HG02763 (cell line): ENCODE measurements at regions not wholly inside any gene's neighbourhood (a gene's known extent, or its start where the extent isn't known, plus 50 kb on each side); places are given as distances from the start of the nearest gene placed in this dataset.
"Not testable (repeated sequence)": the region's sequence is repeated elsewhere in the genome, so short reads cannot be mapped to it uniquely, and the experiment has no call there.

Source experiments
- ATAC-seq: cut with Tn5 transposase; IDR thresholded peaks from one replicate; pipeline ENCODE4 v1.9.1; 2021; ENCODE audit warnings: mild to moderate bottlenecking, moderate library complexity; ENCODE audit not compliant: unreplicated experiment

- ATAC-seq = no peak
Observed at GRCh38 chr15:26132811-26133210, 269.7 kb upstream of the ATP10A start.

- no peak for ATAC-seq
Observed at GRCh38 chr15:26129852-26130251, 266.7 kb upstream of the ATP10A start.

DNA sequence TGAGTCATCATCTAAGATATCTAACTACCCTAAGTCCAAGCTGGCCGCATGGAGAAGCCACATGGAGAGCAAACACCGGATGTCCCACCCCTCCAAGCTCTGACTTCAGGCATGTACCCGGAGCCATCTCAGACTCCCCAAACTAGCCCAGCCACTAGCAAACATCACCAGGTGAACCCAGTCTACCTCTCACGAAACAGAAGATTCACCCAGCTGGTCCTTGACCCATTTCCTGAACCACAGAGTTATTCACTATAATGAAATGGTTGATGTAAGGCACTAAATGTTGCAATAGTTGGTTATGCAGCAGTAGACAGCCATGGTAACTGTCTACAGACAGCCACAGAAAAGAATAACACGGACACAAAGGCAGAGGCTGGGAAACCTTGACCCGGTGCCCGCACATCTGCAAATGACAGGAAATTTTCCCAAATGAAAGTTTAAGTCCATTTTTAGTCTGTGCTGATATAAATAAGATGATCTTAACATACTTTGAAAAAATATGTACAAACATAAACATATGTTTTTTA is 265.5 kb upstream of the ATP10A start:
- no peak for ATAC-seq

DNA sequence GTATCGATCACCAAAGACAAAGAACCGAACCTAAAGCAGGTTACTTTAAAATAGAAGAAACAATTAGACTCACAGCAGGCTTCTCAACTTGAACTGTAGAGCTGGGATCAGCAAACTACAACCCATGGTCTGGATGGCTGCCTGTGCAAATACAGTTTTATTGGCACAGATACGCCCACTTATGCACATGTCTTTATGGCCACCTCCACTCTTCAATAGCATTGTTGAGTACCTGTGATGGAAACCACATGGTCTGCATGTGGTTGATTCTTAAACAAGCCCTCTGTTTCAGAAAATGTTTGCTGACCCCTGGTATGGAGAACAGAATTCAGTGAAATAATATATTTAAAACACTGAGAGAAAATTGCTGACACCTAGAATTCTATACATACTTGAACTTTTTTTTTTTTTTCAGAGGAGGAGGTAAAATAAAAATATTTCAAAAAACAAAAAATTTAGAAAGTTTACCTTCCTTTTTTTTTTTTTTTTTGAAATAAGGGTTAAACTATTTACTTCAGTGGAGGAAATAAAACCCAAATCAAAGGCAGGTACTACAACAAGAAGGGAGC is 263.8 kb upstream of the ATP10A start:
- no peak for ATAC-seq

GRCh38 chr15:26126070-26126469 is 262.9 kb upstream of the ATP10A start:
- no peak for ATAC-seq

DNA sequence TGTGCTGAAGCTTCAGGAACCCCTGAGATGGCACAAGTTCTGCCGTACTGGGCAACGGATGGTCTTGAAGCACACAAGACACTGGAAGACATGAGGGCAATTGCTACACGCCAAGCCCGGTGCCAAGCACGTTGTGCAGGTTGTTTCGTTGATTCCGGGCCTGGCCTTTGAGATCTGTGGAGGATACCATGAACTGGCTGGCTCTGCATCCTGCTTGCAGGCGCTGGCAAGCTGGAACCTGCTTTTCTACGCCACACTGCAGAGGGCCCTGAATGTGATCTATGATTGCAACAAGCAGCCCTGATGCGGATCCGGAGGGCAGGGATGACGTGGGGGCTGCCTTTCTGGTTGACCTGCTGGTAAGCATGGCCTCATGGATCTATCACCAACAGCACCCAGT is 262.5 kb upstream of the ATP10A start:
- no peak for ATAC-seq

DNA sequence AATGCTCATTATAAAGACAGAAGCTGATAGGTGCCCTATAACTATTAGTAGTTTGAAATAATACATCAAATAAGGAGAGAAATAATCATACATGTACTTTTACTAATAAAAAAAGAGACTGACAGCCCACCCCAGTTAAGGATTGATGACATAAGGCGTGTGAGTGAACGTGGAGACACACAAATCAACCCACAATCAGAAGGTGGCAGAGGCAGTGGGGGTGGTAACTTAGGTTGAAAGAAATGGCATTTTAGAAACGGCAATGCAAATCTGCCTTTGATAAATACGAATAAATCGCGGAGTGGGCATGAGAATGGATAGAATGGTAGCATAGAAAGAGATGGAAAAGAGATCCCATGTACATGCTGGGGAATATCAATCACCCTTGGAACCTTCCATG is 256.2 kb upstream of the ATP10A start:
- ATAC-seq = no peak

- ATAC-seq = no peak
Observed at GRCh38 chr15:26115229-26115943, 252.3 kb upstream of the ATP10A start.

DNA sequence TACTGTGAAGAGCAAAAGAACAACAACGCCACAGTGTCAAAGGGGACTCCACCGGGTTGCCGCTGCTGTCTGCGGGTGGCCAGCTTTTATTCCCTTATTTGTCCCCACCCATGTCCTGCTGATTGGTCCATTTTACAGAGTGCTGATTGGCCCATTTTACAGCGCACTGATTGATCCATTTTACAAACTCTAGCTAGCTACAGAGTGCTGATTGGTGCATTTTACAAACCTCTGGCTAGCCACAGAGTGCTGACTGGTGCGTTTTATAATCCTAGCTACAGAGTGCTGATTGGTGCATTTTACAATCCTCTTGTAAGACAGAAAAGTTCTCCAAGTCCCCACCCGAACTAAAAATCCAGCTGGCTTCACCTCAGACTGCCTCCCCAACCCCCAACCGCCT is 251.0 kb upstream of the ATP10A start:
- ATAC-seq = not testable (repeated sequence)

- no peak for ATAC-seq
Observed at GRCh38 chr15:26113296-26113695, 250.2 kb upstream of the ATP10A start.

GRCh38 chr15:26109203-26109602 is 246.1 kb upstream of the ATP10A start:
- ATAC-seq = no peak

- no peak for ATAC-seq
Observed at GRCh38 chr15:26106556-26106955, 243.4 kb upstream of the ATP10A start.

DNA sequence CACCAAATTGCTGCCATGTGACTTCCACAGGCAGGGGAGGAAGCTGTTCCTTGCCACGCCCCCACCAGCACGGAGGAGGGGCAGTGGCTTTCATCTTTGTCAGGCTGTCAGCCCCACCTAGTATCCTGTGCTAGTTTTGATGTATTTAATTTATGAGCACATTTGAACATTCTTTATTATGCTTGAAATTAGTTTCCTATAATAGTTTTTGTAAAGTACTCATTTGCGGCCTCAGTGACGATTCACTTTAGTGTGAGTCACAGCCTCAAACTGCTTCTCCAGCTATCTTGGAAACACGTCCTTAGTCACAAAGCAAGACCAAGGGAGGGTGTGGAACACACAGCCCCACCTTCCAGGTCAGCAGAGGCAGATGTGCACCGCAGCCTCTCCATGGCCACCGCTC is 239.9 kb upstream of the ATP10A start:
- no peak for ATAC-seq

DNA sequence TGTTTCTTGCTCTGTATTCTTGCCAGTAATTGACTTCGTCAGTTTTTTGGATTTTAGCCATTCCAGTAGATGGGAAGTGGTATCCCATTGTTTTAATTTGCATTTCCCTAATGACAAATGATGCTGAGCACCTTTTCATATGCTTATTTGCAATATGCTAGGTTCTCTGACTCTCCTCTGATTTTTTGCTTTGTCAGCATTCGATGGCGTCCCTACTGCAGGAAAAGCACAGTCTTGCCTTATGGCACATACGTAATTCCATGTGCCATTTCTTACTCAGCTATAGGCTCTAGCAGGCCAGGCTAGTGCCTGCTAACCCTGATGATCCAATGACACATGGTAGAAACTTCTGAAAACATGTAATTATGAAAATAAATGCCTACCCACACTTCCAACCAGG is 239.2 kb upstream of the ATP10A start:
- ATAC-seq = no peak

DNA sequence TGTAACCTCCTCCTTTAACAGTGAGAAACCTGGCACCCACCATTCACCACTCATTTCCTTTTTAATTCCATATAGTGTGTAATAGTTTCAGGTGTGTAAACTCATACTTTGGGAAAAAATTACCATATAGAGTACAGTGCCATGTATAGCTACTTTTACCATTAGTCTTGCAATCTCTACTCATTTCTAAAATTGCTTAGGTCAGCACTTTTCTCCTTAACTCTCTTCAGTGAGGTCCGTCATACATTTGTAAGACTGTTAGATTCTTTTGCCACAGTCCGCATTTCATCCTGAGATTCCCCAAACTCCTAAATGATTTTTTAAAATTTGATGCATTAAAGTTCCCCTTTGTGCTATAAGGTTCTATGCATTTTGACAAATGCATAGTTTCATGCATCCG is 238.3 kb upstream of the ATP10A start:
- no peak for ATAC-seq

DNA sequence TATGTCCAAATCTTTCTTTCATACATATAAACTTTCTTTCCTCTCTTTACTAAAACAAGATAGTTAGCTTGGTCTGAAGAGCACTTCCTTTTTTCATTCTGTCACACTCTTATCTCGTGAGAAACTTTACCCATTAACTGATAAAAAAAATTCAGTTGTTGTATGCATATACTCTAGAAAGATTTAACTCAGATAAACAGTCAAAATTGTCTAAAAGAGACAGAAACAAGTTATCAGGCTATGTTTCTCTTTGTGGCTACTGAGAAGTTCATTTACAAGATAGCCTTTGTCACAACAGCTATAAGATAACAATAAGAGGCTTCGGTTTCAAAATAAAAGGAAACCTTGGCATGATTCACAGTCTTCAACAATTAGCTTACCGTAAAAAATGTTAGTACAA is 235.7 kb upstream of the ATP10A start:
- no peak for ATAC-seq

DNA sequence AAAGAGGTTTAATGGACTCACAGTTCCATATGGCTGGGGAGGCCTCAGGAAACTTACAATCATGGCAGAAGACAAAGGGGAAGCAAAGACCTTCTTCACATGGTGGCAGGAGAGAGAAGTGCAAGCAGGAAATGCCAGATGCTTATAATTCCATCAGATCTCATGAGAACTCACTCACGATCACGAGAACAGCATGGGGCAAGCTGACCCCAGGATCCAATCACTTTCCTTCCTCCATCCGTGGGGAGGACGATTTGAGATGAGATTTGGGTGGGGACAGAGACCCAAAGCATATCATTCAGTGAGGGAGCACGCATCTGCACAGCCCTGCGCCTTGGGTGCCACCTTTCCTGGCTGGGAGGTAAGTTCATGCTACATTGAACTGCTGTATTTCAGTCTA is 234.1 kb upstream of the ATP10A start:
- no peak for ATAC-seq

DNA sequence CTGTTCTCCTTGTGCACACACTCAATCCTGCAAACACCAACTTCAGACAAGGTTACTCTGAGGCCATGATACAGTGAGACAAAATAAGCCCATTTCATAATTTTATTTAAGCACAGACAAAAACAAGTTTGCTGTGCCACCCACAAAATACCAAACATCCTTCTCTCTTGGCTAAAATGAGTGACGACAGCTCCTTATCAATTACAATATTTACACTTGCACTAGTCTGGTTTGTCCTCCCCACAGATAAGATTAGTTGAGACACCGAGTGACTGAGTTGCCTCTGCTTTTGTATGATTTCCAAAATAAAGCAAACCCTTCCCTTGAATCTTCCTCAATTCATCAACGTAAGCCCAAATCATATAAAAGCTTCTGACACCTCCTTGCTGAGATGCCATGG is 233.5 kb upstream of the ATP10A start:
- ATAC-seq = no peak

GRCh38 chr15:26095710-26096330 is 232.7 kb upstream of the ATP10A start:
- ATAC-seq = no peak

DNA sequence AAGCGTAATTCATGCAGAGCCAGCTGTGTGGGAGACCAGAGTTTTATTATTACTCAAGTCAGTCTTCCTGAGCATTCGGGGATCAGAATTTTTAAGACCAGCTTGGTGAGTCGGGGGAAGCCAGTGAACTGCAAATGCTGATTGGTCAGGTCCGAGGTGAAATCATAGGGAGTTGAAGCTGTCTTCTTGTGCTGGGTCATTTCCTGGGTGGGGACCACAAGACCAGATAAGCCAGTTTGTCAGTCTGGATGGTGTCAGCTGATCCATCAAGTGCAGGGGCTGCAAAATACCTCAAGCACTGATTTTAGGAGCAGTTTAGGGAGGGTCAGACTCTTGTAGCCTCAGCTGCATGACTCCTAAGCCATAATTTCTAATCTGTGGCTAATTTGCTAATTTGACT is 228.1 kb upstream of the ATP10A start:
- ATAC-seq = no peak

DNA sequence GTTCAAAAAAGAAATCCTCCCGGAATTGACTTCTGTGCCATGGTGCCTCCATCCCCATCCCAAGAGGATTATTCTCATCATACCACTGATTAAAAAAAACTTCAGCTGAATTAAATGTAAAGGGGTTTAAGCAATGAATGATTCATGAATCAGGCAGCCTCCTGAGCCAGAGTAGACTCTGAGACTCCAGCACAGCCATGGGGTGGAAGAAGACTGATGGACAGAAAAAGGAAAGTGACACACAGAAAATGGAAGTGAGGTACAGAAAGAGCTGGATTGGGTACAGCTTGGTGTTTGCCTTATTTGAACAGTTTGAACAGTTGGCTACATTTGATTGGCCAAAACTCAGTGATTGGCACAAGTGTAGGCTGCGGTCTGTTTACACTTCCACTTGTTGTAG is 224.8 kb upstream of the ATP10A start:
- no peak for ATAC-seq

GRCh38 chr15:26087395-26087794 is 224.3 kb upstream of the ATP10A start:
- no peak for ATAC-seq
